ENCODE measurements at regions not wholly inside any gene's neighbourhood (a gene's known extent, or its start where the extent isn't known, plus 50 kb on each side); places are given as distances from the start of the nearest gene placed in this dataset.

GRCh38 chr6:99768166-99768565 is 161.5 kb downstream of the PRDM13 start:
- DNase-seq (ENCODE audit: low read depth), result no peak
- no peak for TF ChIP-seq CTCF (IDR thresholded peaks at IDR 0.05; ENCODE audit: insufficient read depth, low read depth, low read length)
- no peak overlapping the region for H3K4me3 ChIP-seq (ENCODE audit: low read depth, low read length)

- H3K4me3 ChIP-seq (ENCODE audit: low read depth, low read length), result no peak overlapping the region
- DNase-seq (ENCODE audit: low read depth), result no peak
- no peak for TF ChIP-seq CTCF (IDR thresholded peaks at IDR 0.05; ENCODE audit: insufficient read depth, low read depth, low read length)
These were observed 173.3 kb downstream of the PRDM13 start for GRCh38 chr6:99779631-99780555.

- no peak for TF ChIP-seq CTCF (IDR thresholded peaks at IDR 0.05; ENCODE audit: insufficient read depth, low read depth, low read length)
- DNase-seq (ENCODE audit: low read depth), result no peak
- no peak overlapping the region for H3K4me3 ChIP-seq (ENCODE audit: low read depth, low read length)
These were observed 173.9 kb downstream of the PRDM13 start for GRCh38 chr6:99780556-99780885.

GRCh38 chr6:99789767-99790166 is 183.1 kb downstream of the PRDM13 start:
- no peak for DNase-seq (ENCODE audit: low read depth)
- no peak overlapping the region for H3K4me3 ChIP-seq (ENCODE audit: low read depth, low read length)
- no peak for TF ChIP-seq CTCF (IDR thresholded peaks at IDR 0.05; ENCODE audit: insufficient read depth, low read depth, low read length)

GRCh38 chr6:99790679-99791078 is 184.0 kb downstream of the PRDM13 start:
- no peak overlapping the region for H3K4me3 ChIP-seq (ENCODE audit: low read depth, low read length)
- no peak for TF ChIP-seq CTCF (IDR thresholded peaks at IDR 0.05; ENCODE audit: insufficient read depth, low read depth, low read length)
- no peak for DNase-seq (ENCODE audit: low read depth)

- no peak for DNase-seq (ENCODE audit: low read depth)
- no peak overlapping the region for H3K4me3 ChIP-seq (ENCODE audit: low read depth, low read length)
- TF ChIP-seq CTCF (IDR thresholded peaks at IDR 0.05; ENCODE audit: insufficient read depth, low read depth, low read length), result no peak
These were observed 192.2 kb downstream of the MCHR2 start for GRCh38 chr6:99801805-99802204.
